WI38 (cell line): ENCODE measurements at regions not wholly inside any gene's neighbourhood (a gene's known extent, or its start where the extent isn't known, plus 50 kb on each side); places are given as distances from the start of the nearest gene placed in this dataset.

ENCODE experiments used
- H3K4me3 ChIP-seq: 2 replicates; pipeline ENCODE4 v1.5.1; 2011; ENCODE audit warnings: low read depth, mild to moderate bottlenecking, control low read depth, low read length
- TF ChIP-seq, protein P1 (sequence below): IDR thresholded peaks from 2 replicates; pipeline ENCODE4 v1.5.1; 2012; ENCODE audit warnings: low read depth, mild to moderate bottlenecking, control low read depth, low read length

DNA sequence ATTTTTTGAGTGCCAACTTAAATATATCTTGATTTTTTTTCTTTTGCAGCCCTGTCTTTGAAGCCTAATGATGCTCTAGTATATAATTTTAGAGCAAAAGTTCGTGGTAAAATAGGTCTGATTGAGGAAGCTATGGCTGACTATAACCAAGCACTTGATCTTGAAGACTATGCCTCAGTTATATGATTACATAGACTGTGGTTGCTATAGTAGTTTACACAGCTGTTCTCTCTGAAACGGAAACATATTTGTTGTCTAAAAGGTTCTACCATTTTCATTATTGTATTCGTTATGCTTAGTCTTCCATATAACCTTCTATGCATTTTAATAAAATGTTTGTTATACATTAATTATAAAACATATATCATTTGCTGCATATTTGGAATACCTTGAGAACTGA lies 246.7 kb downstream of the TTC6 start:
- TF ChIP-seq, protein P1, sequence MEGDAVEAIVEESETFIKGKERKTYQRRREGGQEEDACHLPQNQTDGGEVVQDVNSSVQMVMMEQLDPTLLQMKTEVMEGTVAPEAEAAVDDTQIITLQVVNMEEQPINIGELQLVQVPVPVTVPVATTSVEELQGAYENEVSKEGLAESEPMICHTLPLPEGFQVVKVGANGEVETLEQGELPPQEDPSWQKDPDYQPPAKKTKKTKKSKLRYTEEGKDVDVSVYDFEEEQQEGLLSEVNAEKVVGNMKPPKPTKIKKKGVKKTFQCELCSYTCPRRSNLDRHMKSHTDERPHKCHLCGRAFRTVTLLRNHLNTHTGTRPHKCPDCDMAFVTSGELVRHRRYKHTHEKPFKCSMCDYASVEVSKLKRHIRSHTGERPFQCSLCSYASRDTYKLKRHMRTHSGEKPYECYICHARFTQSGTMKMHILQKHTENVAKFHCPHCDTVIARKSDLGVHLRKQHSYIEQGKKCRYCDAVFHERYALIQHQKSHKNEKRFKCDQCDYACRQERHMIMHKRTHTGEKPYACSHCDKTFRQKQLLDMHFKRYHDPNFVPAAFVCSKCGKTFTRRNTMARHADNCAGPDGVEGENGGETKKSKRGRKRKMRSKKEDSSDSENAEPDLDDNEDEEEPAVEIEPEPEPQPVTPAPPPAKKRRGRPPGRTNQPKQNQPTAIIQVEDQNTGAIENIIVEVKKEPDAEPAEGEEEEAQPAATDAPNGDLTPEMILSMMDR, result no peak
- H3K4me3 ChIP-seq, result no peak overlapping the region

- TF ChIP-seq, protein P1, result no peak
- no peak overlapping the region for H3K4me3 ChIP-seq
Observed at GRCh38 chr14:37843954-37844607, 248.7 kb downstream of the TTC6 start.

GRCh38 chr14:37844614-37845013 lies 249.2 kb downstream of the TTC6 start:
- TF ChIP-seq, protein P1, result no peak
- no peak overlapping the region for H3K4me3 ChIP-seq

GRCh38 chr14:37848985-37849621 lies 253.7 kb downstream of the TTC6 start:
- TF ChIP-seq, protein P1, result no peak
- H3K4me3 ChIP-seq, result no peak overlapping the region

DNA sequence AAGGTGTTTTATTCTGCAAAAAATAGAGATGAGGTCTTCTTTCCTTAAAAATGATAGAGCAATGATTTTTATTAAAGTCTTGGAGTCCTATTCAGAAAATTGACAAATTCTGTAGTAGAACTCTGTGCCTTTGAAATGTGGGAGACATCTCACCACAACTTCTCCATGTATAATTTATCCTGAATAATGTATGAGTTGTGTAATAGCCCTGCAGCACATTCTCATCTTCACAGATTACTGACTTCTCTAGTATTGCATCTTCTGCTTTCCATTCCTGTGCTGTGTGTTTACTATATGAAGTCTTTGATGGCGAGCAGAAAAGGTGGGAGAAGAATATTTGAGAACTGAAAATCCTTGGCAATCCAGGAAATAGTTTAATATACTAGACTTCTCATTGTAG lies 255.6 kb downstream of the TTC6 start:
- H3K4me3 ChIP-seq, result no peak overlapping the region
- TF ChIP-seq, protein P1, result no peak

- H3K4me3 ChIP-seq, result no peak overlapping the region
- TF ChIP-seq, protein P1, result no peak
Observed at GRCh38 chr14:37855871-37856270, 260.4 kb downstream of the TTC6 start.

GRCh38 chr14:37857774-37858266 lies 262.4 kb downstream of the TTC6 start:
- no peak overlapping the region for H3K4me3 ChIP-seq
- TF ChIP-seq, protein P1, result no peak
